Anterior cingulate cortex (tissue), 58 donors: ENCODE measurements at regions not wholly inside any gene's neighbourhood (a gene's known extent, or its start where the extent isn't known, plus 50 kb on each side); places are given as distances from the start of the nearest gene placed in this dataset.
"Not testable (repeated sequence)": the region's sequence is repeated elsewhere in the genome, so short reads cannot be mapped to it uniquely, and the experiment has no call there.

Experiments
- DNase-seq, 58 donors: peaks; one replicate each; lab custom pipeline; 2025; lab: John Stamatoyannopoulos, UW

- no peak for DNase-seq
Observed at GRCh38 chr12:24688601-24689000, 260.3 kb downstream of the BCAT1 start.

GRCh38 chr12:24681570-24681969 lies 267.3 kb downstream of the BCAT1 start:
- no peak for DNase-seq

GRCh38 chr12:24679126-24679525 lies 269.8 kb downstream of the BCAT1 start:
- peak in 1 of 58 donors; percentile 9 for DNase-seq

GRCh38 chr12:24678436-24678835 lies 270.5 kb downstream of the BCAT1 start:
- peak in 2 of 58 donors; percentile 5 for DNase-seq

- no peak for DNase-seq
Observed at GRCh38 chr12:24668563-24668962, 280.3 kb downstream of the BCAT1 start.

GRCh38 chr12:24664161-24664880 lies 284.6 kb downstream of the BCAT1 start:
- DNase-seq = no peak

- DNase-seq = peak in 8 of 58 donors; percentile 1 to 67 (median 19)
Observed at GRCh38 chr12:24661657-24662096, 287.2 kb downstream of the BCAT1 start.

GRCh38 chr12:24659016-24659415 lies 289.9 kb downstream of the BCAT1 start:
- no peak for DNase-seq

- DNase-seq = not testable (repeated sequence)
Observed at GRCh38 chr12:24654344-24654743, 294.6 kb downstream of the BCAT1 start.

- no peak for DNase-seq
Observed at GRCh38 chr12:24649634-24650033, 299.3 kb downstream of the BCAT1 start.

GRCh38 chr12:24649209-24649608 lies 299.7 kb downstream of the BCAT1 start:
- no peak for DNase-seq

GRCh38 chr12:24645254-24645653 lies 303.6 kb downstream of the BCAT1 start:
- DNase-seq = no peak

GRCh38 chr12:24643120-24644119 lies 305.5 kb downstream of the BCAT1 start:
- DNase-seq = no peak

GRCh38 chr12:24639641-24640040 lies 309.3 kb downstream of the BCAT1 start:
- no peak for DNase-seq

- no peak for DNase-seq
Observed at GRCh38 chr12:24632466-24632865, 316.4 kb downstream of the BCAT1 start.

GRCh38 chr12:24631676-24632426 lies 317.1 kb downstream of the BCAT1 start:
- no peak for DNase-seq

GRCh38 chr12:24630856-24631255 lies 318.0 kb downstream of the BCAT1 start:
- DNase-seq = no peak

- DNase-seq = no peak
Observed at GRCh38 chr12:24630446-24630845, 318.5 kb downstream of the BCAT1 start.

GRCh38 chr12:24625103-24625502 lies 323.8 kb downstream of the BCAT1 start:
- DNase-seq = no peak

GRCh38 chr12:24619954-24620353 lies 328.9 kb downstream of the BCAT1 start:
- DNase-seq = not testable (repeated sequence)

- DNase-seq = no peak
Observed at GRCh38 chr12:24617471-24617870, 331.4 kb downstream of the BCAT1 start.
